GM23338 (cell line): ENCODE measurements at regions not wholly inside any gene's neighbourhood (a gene's known extent, or its start where the extent isn't known, plus 50 kb on each side); places are given as distances from the start of the nearest gene placed in this dataset.

Source experiments
- ATAC-seq: fragments of 200-7000 bp; cut with Tn5 transposase; 3 replicates; pipeline ENCODE4 v1.9.1; 2020
- DNase-seq: peaks from one replicate; pipeline ENCODE4 v3.0.0-alpha.2; 2015; ENCODE audit warnings: low spot score
- H2AFZ ChIP-seq: fragments of 200-600 bp; sonication (generic); 2 replicates; pipeline ENCODE4 v1.8.0; 2016; ENCODE audit warnings: antibody characterized with exemption, mild to moderate bottlenecking, moderate library complexity
- H3F3A ChIP-seq: fragments of 200-600 bp; sonication (generic); replicated peaks from 2 replicates; pipeline ENCODE4 v1.8.0; 2017; ENCODE audit warnings: antibody characterized with exemption, mixed run types, low read depth
- H3K27ac ChIP-seq: fragments of 200-600 bp; sonication (generic); 2 replicates; pipeline ENCODE4 v1.6.1; 2016; ENCODE audit warnings: low read depth
- H3K27me3 ChIP-seq: fragments of 200-600 bp; sonication (generic); 2 replicates; pipeline ENCODE4 v1.8.0; 2016; ENCODE audit warnings: mild to moderate bottlenecking, mixed run types, moderate library complexity; ENCODE audit not compliant: insufficient read depth
- H3K36me3 ChIP-seq: fragments of 200-600 bp; sonication (generic); 2 replicates; pipeline ENCODE4 v1.8.0; 2016; ENCODE audit warnings: mild to moderate bottlenecking; ENCODE audit not compliant: insufficient read depth
- H3K4me1 ChIP-seq: fragments of 200-600 bp; sonication (generic); 2 replicates; pipeline ENCODE4 v1.8.0; 2016; ENCODE audit warnings: mild to moderate bottlenecking, moderate library complexity; ENCODE audit not compliant: insufficient read depth
- H3K4me2 ChIP-seq: fragments of 200-600 bp; sonication (generic); 2 replicates; pipeline ENCODE4 v1.7.1; 2017; ENCODE audit warnings: mixed run types
- H3K4me3 ChIP-seq: fragments of 200-600 bp; sonication (generic); 2 replicates; pipeline ENCODE4 v1.6.1; 2016; ENCODE audit warnings: mixed run types
- H3K79me2 ChIP-seq: fragments of 200-600 bp; sonication (generic); replicated peaks from 2 replicates; pipeline ENCODE4 v1.8.0; 2017; ENCODE audit warnings: mild to moderate bottlenecking; ENCODE audit not compliant: insufficient read depth
- H3K9me2 ChIP-seq: fragments of 200-600 bp; sonication (generic); 2 replicates; pipeline ENCODE4 v1.8.0; 2017; ENCODE audit not compliant: insufficient read depth
- H4K20me1 ChIP-seq: fragments of 200-600 bp; sonication (generic); replicated peaks from 2 replicates; pipeline ENCODE4 v1.8.0; 2017; ENCODE audit warnings: mild to moderate bottlenecking; ENCODE audit not compliant: insufficient read depth
- H3K27ac Mint-ChIP-seq: 2 replicates; pipeline ENCODE4 v1.8.0; 2020; ENCODE audit warnings: inconsistent platforms, mild to moderate bottlenecking, moderate library complexity, mixed read lengths
- H3K27me3 Mint-ChIP-seq: 3 replicates; pipeline ENCODE4 v1.8.0; 2022; ENCODE audit warnings: low read depth, mild to moderate bottlenecking, moderate library complexity, mixed read lengths, inconsistent platforms; ENCODE audit not compliant: insufficient read depth, poor library complexity
- H3K36me3 Mint-ChIP-seq: 3 replicates; pipeline ENCODE4 v1.8.0; 2021; ENCODE audit warnings: low read depth, mild to moderate bottlenecking, inconsistent platforms, moderate library complexity, mixed read lengths
- H3K4me1 Mint-ChIP-seq: 3 replicates; pipeline ENCODE4 v1.8.0; 2020; ENCODE audit warnings: mild to moderate bottlenecking, inconsistent platforms, mixed read lengths
- H3K4me3 Mint-ChIP-seq: 3 replicates; pipeline ENCODE4 v1.8.0; 2021; ENCODE audit warnings: moderate library complexity, mild to moderate bottlenecking, inconsistent platforms, mixed read lengths
- H3K9me3 Mint-ChIP-seq: 3 replicates; pipeline ENCODE4 v1.8.0; 2020; ENCODE audit warnings: moderate library complexity, mild to moderate bottlenecking, inconsistent platforms, mixed read lengths
- STAT1 ChIP-seq: IDR thresholded peaks from one replicate; pipeline ENCODE4 v1.6.1; 2016; ENCODE audit warnings: antibody characterized with exemption; ENCODE audit not compliant: unreplicated experiment
- ZNF114 ChIP-seq: fragments of 250-450 bp; sonication (Bioruptor Pico); IDR thresholded peaks from 2 replicates; pipeline ENCODE4 v1.5.0; 2020; ENCODE audit warnings: mild to moderate bottlenecking, moderate library complexity
- TF ChIP-seq, protein P1 (sequence below), 2 experiments: fragments of 200-600 bp in 1 of 2; sonication (generic) in 1 of 2; conservative IDR thresholded peaks; 2 replicates each; pipeline versions ENCODE4 v1.5.1 to v1.6.1; 2016 to 2017; ENCODE audit warnings: antibody characterized with exemption in 2 of 2, low read depth in 2 of 2, mild to moderate bottlenecking in 2 of 2, moderate library complexity in 1 of 2
- TF ChIP-seq, protein P2 (sequence below): fragments of 250-450 bp; sonication (Bioruptor Pico); IDR thresholded peaks from 2 replicates; pipeline ENCODE4 v1.5.0; 2020; ENCODE audit warnings: mild to moderate bottlenecking, moderate library complexity
- TF ChIP-seq, protein P3 (sequence below): IDR thresholded peaks from 2 replicates; pipeline ENCODE4 v1.6.1; 2016; ENCODE audit warnings: antibody characterized with exemption

DNA sequence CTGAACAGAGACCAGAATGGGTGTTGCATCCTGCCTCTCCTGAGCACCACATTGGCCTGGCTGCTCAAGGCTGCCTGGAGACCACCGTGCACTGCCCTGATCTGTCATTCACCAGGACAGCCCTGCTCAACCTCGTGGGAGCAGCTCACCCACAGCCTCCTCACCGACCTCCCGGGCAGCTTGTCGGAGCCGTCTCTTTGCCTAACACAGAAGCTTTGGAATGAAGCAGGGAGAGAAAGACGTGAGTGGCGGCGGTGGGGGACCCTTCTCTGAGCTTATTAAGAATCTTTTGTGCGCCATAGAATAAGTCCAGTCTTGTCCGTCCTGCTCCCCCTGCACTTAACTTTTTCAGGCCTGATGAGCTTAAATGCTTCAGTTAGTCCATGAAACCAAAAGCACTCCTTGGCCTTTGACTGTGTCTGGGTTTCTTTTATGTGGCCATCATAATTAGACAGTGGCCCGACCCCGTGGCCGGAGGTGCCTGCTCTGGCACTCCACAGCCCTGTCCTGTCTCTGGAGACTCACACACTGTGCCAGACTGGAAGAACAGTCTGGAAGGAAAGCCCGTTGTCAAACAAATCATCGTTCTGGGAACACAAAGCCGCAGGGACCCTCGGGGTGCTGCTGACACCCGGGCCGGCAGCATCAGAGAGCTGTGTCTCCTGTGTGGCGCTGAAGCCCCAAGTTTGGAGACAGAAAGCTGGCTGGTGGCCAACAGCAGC lies 192.8 kb downstream of the BCOR start:
- no peak for DNase-seq
- no peak overlapping the region for H3K27ac ChIP-seq
- no peaks in the 10 kb centered on the region for H3F3A ChIP-seq
- no peaks in the 10 kb centered on the region for H3K27me3 ChIP-seq
- no peaks in the 10 kb centered on the region for H3K9me2 ChIP-seq
- H3K4me2 ChIP-seq, result no peak overlapping the region
- no peaks in the 10 kb centered on the region for H3K79me2 ChIP-seq
- H3K4me1 ChIP-seq, result no peaks in the 10 kb centered on the region
- Mint-ChIP-seq H3K4me3 (no peak overlapping the region), H3K27me3 (peaks cover 12% of the 10 kb centered on the region), H3K4me1 (peaks cover 20% of the 10 kb centered on the region), H3K36me3 (no peaks in the 10 kb centered on the region), H3K9me3 (no peaks in the 10 kb centered on the region), H3K27ac (no peak overlapping the region)
- H3K4me3 ChIP-seq, result no peak overlapping the region
- no peaks in the 10 kb centered on the region for H4K20me1 ChIP-seq
- H3K36me3 ChIP-seq, result no peaks in the 10 kb centered on the region
- TF ChIP-seq, protein P1, sequence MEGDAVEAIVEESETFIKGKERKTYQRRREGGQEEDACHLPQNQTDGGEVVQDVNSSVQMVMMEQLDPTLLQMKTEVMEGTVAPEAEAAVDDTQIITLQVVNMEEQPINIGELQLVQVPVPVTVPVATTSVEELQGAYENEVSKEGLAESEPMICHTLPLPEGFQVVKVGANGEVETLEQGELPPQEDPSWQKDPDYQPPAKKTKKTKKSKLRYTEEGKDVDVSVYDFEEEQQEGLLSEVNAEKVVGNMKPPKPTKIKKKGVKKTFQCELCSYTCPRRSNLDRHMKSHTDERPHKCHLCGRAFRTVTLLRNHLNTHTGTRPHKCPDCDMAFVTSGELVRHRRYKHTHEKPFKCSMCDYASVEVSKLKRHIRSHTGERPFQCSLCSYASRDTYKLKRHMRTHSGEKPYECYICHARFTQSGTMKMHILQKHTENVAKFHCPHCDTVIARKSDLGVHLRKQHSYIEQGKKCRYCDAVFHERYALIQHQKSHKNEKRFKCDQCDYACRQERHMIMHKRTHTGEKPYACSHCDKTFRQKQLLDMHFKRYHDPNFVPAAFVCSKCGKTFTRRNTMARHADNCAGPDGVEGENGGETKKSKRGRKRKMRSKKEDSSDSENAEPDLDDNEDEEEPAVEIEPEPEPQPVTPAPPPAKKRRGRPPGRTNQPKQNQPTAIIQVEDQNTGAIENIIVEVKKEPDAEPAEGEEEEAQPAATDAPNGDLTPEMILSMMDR (conservative IDR thresholded peaks at IDR 0.05; ENCODE audit: low read depth in 2 of 2), result no peak
- TF ChIP-seq, protein P2, sequence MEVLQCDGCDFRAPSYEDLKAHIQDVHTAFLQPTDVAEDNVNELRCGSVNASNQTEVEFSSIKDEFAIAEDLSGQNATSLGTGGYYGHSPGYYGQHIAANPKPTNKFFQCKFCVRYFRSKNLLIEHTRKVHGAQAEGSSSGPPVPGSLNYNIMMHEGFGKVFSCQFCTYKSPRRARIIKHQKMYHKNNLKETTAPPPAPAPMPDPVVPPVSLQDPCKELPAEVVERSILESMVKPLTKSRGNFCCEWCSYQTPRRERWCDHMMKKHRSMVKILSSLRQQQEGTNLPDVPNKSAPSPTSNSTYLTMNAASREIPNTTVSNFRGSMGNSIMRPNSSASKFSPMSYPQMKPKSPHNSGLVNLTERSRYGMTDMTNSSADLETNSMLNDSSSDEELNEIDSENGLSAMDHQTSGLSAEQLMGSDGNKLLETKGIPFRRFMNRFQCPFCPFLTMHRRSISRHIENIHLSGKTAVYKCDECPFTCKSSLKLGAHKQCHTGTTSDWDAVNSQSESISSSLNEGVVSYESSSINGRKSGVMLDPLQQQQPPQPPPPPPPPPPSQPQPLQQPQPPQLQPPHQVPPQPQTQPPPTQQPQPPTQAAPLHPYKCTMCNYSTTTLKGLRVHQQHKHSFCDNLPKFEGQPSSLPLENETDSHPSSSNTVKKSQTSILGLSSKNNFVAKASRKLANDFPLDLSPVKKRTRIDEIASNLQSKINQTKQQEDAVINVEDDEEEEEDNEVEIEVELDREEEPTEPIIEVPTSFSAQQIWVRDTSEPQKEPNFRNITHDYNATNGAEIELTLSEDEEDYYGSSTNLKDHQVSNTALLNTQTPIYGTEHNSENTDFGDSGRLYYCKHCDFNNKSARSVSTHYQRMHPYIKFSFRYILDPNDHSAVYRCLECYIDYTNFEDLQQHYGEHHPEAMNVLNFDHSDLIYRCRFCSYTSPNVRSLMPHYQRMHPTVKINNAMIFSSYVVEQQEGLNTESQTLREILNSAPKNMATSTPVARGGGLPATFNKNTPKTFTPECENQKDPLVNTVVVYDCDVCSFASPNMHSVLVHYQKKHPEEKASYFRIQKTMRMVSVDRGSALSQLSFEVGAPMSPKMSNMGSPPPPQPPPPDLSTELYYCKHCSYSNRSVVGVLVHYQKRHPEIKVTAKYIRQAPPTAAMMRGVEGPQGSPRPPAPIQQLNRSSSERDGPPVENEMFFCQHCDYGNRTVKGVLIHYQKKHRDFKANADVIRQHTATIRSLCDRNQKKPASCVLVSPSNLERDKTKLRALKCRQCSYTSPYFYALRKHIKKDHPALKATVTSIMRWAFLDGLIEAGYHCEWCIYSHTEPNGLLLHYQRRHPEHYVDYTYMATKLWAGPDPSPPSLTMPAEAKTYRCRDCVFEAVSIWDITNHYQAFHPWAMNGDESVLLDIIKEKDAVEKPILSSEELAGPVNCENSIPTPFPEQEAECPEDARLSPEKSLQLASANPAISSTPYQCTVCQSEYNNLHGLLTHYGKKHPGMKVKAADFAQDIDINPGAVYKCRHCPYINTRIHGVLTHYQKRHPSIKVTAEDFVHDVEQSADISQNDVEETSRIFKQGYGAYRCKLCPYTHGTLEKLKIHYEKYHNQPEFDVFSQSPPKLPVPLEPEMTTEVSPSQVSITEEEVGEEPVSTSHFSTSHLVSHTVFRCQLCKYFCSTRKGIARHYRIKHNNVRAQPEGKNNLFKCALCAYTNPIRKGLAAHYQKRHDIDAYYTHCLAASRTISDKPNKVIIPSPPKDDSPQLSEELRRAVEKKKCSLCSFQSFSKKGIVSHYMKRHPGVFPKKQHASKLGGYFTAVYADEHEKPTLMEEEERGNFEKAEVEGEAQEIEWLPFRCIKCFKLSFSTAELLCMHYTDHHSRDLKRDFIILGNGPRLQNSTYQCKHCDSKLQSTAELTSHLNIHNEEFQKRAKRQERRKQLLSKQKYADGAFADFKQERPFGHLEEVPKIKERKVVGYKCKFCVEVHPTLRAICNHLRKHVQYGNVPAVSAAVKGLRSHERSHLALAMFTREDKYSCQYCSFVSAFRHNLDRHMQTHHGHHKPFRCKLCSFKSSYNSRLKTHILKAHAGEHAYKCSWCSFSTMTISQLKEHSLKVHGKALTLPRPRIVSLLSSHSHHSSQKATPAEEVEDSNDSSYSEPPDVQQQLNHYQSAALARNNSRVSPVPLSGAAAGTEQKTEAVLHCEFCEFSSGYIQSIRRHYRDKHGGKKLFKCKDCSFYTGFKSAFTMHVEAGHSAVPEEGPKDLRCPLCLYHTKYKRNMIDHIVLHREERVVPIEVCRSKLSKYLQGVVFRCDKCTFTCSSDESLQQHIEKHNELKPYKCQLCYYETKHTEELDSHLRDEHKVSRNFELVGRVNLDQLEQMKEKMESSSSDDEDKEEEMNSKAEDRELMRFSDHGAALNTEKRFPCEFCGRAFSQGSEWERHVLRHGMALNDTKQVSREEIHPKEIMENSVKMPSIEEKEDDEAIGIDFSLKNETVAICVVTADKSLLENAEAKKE (CRISPR knock-in tag), result no peak
- TF ChIP-seq, protein P3, sequence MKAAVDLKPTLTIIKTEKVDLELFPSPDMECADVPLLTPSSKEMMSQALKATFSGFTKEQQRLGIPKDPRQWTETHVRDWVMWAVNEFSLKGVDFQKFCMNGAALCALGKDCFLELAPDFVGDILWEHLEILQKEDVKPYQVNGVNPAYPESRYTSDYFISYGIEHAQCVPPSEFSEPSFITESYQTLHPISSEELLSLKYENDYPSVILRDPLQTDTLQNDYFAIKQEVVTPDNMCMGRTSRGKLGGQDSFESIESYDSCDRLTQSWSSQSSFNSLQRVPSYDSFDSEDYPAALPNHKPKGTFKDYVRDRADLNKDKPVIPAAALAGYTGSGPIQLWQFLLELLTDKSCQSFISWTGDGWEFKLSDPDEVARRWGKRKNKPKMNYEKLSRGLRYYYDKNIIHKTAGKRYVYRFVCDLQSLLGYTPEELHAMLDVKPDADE, result no peak
- no peak for TF ChIP-seq ZNF114 (CRISPR knock-in tag)
- no peak for TF ChIP-seq STAT1
- no peak for ATAC-seq
- H2AFZ ChIP-seq, result no peak overlapping the region
